Endothelial cell (in vitro differentiated cells): ENCODE measurements at regions not wholly inside any gene's neighbourhood (a gene's known extent, or its start where the extent isn't known, plus 50 kb on each side); places are given as distances from the start of the nearest gene placed in this dataset.

Source experiments
- DNase-seq: peaks from one replicate; pipeline ENCODE4 v3.0.0; 2021; ENCODE audit warnings: low spot score
- H3K27ac Mint-ChIP-seq: one replicate; pipeline ENCODE4 v1.8.0; 2021; ENCODE audit warnings: mixed read lengths, inconsistent platforms; ENCODE audit not compliant: unreplicated experiment
- H3K27me3 Mint-ChIP-seq: one replicate; pipeline ENCODE4 v1.8.0; 2021; ENCODE audit warnings: mild to moderate bottlenecking, moderate library complexity, mixed read lengths, inconsistent platforms; ENCODE audit not compliant: unreplicated experiment
- H3K36me3 Mint-ChIP-seq: one replicate; pipeline ENCODE4 v1.8.0; 2021; ENCODE audit warnings: mild to moderate bottlenecking, low read depth, mixed read lengths, inconsistent platforms; ENCODE audit not compliant: unreplicated experiment
- H3K4me1 Mint-ChIP-seq: one replicate; pipeline ENCODE4 v1.8.0; 2021; ENCODE audit warnings: mild to moderate bottlenecking, mixed read lengths, inconsistent platforms; ENCODE audit not compliant: unreplicated experiment
- H3K4me3 Mint-ChIP-seq: one replicate; pipeline ENCODE4 v1.8.0; 2021; ENCODE audit warnings: mild to moderate bottlenecking, mixed read lengths, inconsistent platforms; ENCODE audit not compliant: unreplicated experiment
- H3K9me3 Mint-ChIP-seq: one replicate; pipeline ENCODE4 v1.8.0; 2021; ENCODE audit warnings: mixed read lengths, inconsistent platforms; ENCODE audit not compliant: unreplicated experiment
- TF ChIP-seq, protein P1 (sequence below): fragments of 200-600 bp; sonication (generic); IDR thresholded peaks from one replicate; pipeline ENCODE4 v1.5.0; 2021; ENCODE audit warnings: antibody characterized with exemption; ENCODE audit not compliant: unreplicated experiment

DNA sequence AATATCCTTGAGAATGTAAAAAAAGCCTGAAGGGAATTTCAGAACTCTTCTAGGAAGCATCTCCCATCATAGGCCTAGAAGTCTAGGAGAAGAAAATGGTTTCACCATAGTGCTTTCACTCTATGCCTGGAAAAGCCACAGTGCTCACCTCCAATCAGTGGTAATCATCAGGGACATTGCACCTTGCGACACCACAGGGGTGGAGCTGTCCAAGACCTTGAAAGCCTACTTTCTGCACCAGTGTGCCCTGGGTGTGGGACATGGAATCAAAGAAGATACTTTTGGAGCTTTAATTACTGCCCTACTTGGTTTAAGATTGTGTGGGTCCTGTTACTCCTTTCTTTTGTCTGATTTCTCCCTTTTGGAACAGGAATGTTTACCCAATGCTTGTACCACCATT, 146.8 kb upstream of the NDST4 start:
- H3K9me3 Mint-ChIP-seq = no peaks in the 10 kb centered on the region
- no peak overlapping the region for H3K27ac Mint-ChIP-seq
- no peaks in the 10 kb centered on the region for H3K4me1 Mint-ChIP-seq
- no peaks in the 10 kb centered on the region for H3K27me3 Mint-ChIP-seq
- no peaks in the 10 kb centered on the region for H3K36me3 Mint-ChIP-seq
- TF ChIP-seq, protein P1, sequence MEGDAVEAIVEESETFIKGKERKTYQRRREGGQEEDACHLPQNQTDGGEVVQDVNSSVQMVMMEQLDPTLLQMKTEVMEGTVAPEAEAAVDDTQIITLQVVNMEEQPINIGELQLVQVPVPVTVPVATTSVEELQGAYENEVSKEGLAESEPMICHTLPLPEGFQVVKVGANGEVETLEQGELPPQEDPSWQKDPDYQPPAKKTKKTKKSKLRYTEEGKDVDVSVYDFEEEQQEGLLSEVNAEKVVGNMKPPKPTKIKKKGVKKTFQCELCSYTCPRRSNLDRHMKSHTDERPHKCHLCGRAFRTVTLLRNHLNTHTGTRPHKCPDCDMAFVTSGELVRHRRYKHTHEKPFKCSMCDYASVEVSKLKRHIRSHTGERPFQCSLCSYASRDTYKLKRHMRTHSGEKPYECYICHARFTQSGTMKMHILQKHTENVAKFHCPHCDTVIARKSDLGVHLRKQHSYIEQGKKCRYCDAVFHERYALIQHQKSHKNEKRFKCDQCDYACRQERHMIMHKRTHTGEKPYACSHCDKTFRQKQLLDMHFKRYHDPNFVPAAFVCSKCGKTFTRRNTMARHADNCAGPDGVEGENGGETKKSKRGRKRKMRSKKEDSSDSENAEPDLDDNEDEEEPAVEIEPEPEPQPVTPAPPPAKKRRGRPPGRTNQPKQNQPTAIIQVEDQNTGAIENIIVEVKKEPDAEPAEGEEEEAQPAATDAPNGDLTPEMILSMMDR = no peak
- DNase-seq = no peak
- no peak overlapping the region for H3K4me3 Mint-ChIP-seq

DNA sequence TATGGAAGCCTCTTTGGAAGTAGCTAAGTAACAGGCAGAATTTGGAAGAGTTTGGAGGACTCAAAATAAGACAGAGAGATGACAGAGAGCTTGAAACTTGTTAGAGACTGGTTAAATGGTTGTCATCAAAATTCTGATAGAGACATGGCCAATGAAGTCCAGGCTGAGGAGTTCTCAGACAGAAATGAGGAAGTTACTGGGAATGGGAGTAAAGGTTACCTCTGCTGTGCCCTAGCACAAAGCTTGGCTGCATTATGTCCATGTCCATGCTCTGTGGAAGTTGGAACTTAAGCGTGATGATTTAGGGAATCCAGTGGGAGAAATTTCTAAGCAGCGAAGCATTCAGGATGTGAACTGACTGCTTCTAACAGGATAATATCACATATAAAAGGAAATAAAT, 146.2 kb upstream of the NDST4 start:
- H3K27me3 Mint-ChIP-seq = no peaks in the 10 kb centered on the region
- no peaks in the 10 kb centered on the region for H3K4me1 Mint-ChIP-seq
- H3K9me3 Mint-ChIP-seq = no peaks in the 10 kb centered on the region
- no peak overlapping the region for H3K27ac Mint-ChIP-seq
- DNase-seq = no peak
- TF ChIP-seq, protein P1 = no peak
- no peak overlapping the region for H3K4me3 Mint-ChIP-seq
- H3K36me3 Mint-ChIP-seq = no peaks in the 10 kb centered on the region

- no peak overlapping the region for H3K27ac Mint-ChIP-seq
- TF ChIP-seq, protein P1 = no peak
- H3K27me3 Mint-ChIP-seq = no peaks in the 10 kb centered on the region
- H3K4me1 Mint-ChIP-seq = no peaks in the 10 kb centered on the region
- no peaks in the 10 kb centered on the region for H3K36me3 Mint-ChIP-seq
- H3K4me3 Mint-ChIP-seq = no peak overlapping the region
- no peak for DNase-seq
- H3K9me3 Mint-ChIP-seq = no peaks in the 10 kb centered on the region
These were observed 136.4 kb upstream of the NDST4 start for GRCh38 chr4:115249808-115250207.

DNA sequence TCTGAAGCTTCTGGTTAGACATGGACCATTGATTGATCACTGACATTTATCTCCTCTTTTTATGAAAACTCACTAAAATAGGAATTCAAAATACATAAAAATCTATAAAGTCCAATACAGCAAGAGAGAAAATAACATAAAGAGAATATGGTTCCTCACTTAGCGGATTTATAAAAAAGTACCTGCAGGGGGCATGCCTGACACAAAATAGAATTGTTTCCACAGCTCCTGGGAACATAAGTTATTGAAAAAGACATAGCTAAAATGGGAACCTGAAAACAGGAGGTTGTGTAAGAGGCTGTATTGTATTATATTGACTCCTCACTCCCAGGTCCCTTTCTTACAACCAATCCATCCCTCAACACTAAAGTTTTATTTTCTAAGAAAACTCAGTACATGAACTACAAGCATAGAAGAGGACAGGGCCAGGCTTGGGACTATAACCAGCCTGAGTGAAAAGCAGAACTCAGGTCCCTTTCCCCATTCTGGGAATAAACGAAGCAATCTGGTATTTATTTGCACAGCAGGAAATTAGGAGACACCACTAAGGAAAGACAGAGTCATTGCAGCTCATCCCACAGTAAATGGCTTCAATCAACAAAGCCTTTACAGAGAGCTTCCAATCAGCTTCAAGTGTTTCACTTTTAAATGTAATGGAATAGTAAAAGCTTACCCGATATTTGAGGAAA, 121.1 kb upstream of the NDST4 start:
- no peaks in the 10 kb centered on the region for H3K9me3 Mint-ChIP-seq
- peak; percentile 15 for DNase-seq
- peaks cover 14% of the 10 kb centered on the region for H3K4me1 Mint-ChIP-seq
- TF ChIP-seq, protein P1 = peak; percentile 68
- H3K4me3 Mint-ChIP-seq = no peak overlapping the region
- no peaks in the 10 kb centered on the region for H3K36me3 Mint-ChIP-seq
- peak overlapping the region; percentile 77 for H3K27ac Mint-ChIP-seq
- no peaks in the 10 kb centered on the region for H3K27me3 Mint-ChIP-seq

DNA sequence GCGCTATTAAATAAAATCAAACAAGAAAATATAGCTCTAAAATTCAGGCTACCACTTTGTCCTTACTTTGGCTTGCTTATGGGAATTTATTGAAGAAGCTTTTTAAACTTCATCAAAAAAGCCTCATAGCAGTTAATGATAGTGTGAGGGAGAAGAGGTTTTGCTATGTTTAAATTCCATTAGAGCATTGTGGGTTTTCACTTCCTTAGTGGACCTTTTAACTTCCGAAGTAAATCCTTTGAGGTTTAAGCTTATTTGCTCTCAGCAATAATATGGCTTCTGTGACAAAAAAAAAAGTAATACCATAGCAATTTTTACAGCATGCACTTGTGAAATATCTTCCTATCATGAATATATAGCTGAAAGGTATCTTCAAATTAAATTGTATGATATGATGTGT, 120.2 kb upstream of the NDST4 start:
- no peaks in the 10 kb centered on the region for H3K36me3 Mint-ChIP-seq
- no peak for DNase-seq
- H3K9me3 Mint-ChIP-seq = no peaks in the 10 kb centered on the region
- peaks cover 14% of the 10 kb centered on the region for H3K4me1 Mint-ChIP-seq
- H3K4me3 Mint-ChIP-seq = no peak overlapping the region
- H3K27ac Mint-ChIP-seq = no peak overlapping the region
- TF ChIP-seq, protein P1 = no peak
- H3K27me3 Mint-ChIP-seq = no peaks in the 10 kb centered on the region
